Endodermal cell (in vitro differentiated cells): ENCODE measurements at regions not wholly inside any gene's neighbourhood (a gene's known extent, or its start where the extent isn't known, plus 50 kb on each side); places are given as distances from the start of the nearest gene placed in this dataset.

Source experiments
- DNase-seq: peaks from one replicate; pipeline ENCODE4 v3.0.0-alpha.2; 2017
- H3K27ac ChIP-seq: 2 replicates; pipeline ENCODE4 v1.5.1; 2013; ENCODE audit warnings: mild to moderate bottlenecking, low read depth, low read length, moderate library complexity
- H3K27me3 ChIP-seq: 2 replicates; pipeline ENCODE4 v1.6.1; 2013; ENCODE audit warnings: mild to moderate bottlenecking, low read length, moderate library complexity; ENCODE audit not compliant: insufficient read depth, control insufficient read depth, poor library complexity, severe bottlenecking
- H3K36me3 ChIP-seq: 2 replicates; pipeline ENCODE4 v1.7.0; 2013; ENCODE audit warnings: mild to moderate bottlenecking, low read length, moderate library complexity; ENCODE audit not compliant: control insufficient read depth, insufficient read depth
- H3K4me1 ChIP-seq: one replicate; pipeline ENCODE4 v1.7.0; 2013; ENCODE audit warnings: low read length; ENCODE audit not compliant: control insufficient read depth, insufficient read depth
- H3K4me3 ChIP-seq: 2 replicates; pipeline ENCODE4 v1.5.1; 2013; ENCODE audit warnings: mild to moderate bottlenecking, low read length, moderate library complexity
- H3K9ac ChIP-seq: 2 replicates; pipeline ENCODE4 v1.6.1; 2013; ENCODE audit warnings: mild to moderate bottlenecking, low read length, moderate library complexity; ENCODE audit not compliant: poor library complexity, severe bottlenecking; ENCODE audit errors: extremely low read depth
- H3K9me3 ChIP-seq: 2 replicates; pipeline ENCODE4 v1.6.1; 2013; ENCODE audit warnings: mild to moderate bottlenecking, low read length, moderate library complexity; ENCODE audit not compliant: control insufficient read depth
- H3K27ac Mint-ChIP-seq: 2 replicates; pipeline ENCODE4 v1.8.0; 2020; ENCODE audit warnings: mixed read lengths
- H3K27me3 Mint-ChIP-seq: 2 replicates; pipeline ENCODE4 v1.8.0; 2021; ENCODE audit warnings: mild to moderate bottlenecking, mixed read lengths; ENCODE audit not compliant: insufficient read depth
- H3K36me3 Mint-ChIP-seq: 2 replicates; pipeline ENCODE4 v1.8.0; 2020; ENCODE audit warnings: low read depth, mixed read lengths
- H3K4me1 Mint-ChIP-seq: 2 replicates; pipeline ENCODE4 v1.8.0; 2020; ENCODE audit warnings: mixed read lengths
- H3K4me3 Mint-ChIP-seq: 2 replicates; pipeline ENCODE4 v1.8.0; 2020; ENCODE audit warnings: mild to moderate bottlenecking, moderate library complexity, mixed read lengths
- H3K9me3 Mint-ChIP-seq: 2 replicates; pipeline ENCODE4 v1.8.0; 2020; ENCODE audit warnings: mild to moderate bottlenecking, mixed read lengths
- CTCF ChIP-seq: fragments of 200-600 bp; sonication (generic); conservative IDR thresholded peaks from 2 replicates; pipeline ENCODE4 v1.5.0; 2021; ENCODE audit warnings: antibody characterized with exemption, mild to moderate bottlenecking
- WGBS, 2 experiments: methylation state at CpG; one replicate each; pipeline versions ENCODE4 v1.1.5 to v1.1.7; 2013; ENCODE audit warnings: missing lambda C conversion rate in 2 of 2, mixed read lengths in 1 of 2; ENCODE audit not compliant: insufficient coverage in 1 of 2, insufficient read length in 1 of 2; 5-methylcytosine and 5-hydroxymethylcytosine counted together

DNA sequence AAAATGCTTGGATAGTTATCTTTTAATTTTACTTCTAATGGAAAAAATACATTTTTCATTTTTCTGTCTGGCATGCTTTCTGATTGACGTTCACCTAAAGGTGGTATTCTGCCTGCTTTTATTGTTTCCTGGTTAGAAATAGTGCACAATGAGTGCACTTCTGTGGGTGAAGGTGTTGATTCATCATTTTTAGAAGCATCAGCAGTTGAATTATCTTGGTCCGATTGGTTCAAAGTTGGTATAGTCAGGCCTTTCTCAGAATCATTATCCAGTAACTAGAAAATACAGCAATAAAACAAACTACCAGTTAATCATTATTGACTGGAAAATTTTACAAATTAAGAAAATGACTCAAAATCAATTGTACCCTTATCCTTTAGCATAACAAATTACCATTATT, 84.5 kb downstream of the STRADB start:
- no peak for TF ChIP-seq CTCF
- Mint-ChIP-seq H3K4me3 (no peak overlapping the region), H3K27me3 (no peaks in the 10 kb centered on the region), H3K36me3 (no peaks in the 10 kb centered on the region), H3K4me1 (no peaks in the 10 kb centered on the region), H3K27ac (no peak overlapping the region), H3K9me3 (peaks cover 2% of the 10 kb centered on the region)
- WGBS, 2 experiments = 87 to 92% methylated on average over 2 of the region's 2 CpGs
- Histone ChIP-seq H3K9me3 (peaks cover 10% of the 10 kb centered on the region), H3K36me3 (no peaks in the 10 kb centered on the region), H3K9ac (no peak overlapping the region), H3K4me3 (no peak overlapping the region), H3K27me3 (no peaks in the 10 kb centered on the region), H3K27ac (no peak overlapping the region), H3K4me1 (no peaks in the 10 kb centered on the region)
- DNase-seq = no peak

GRCh38 chr2:201532686-201533304, 81.3 kb downstream of the STRADB start:
- no peak for TF ChIP-seq CTCF
- peaks cover 4% of the 10 kb centered on the region for H3K27me3 Mint-ChIP-seq
- no peaks in the 10 kb centered on the region for H3K4me1 Mint-ChIP-seq
- WGBS, 2 experiments = 83 to 91% methylated on average over 2 of the region's 2 CpGs
- H3K9me3 Mint-ChIP-seq = peaks cover 14% of the 10 kb centered on the region
- H3K27me3 ChIP-seq = no peaks in the 10 kb centered on the region
- H3K27ac Mint-ChIP-seq = no peak overlapping the region
- no peak overlapping the region for H3K4me3 Mint-ChIP-seq
- H3K4me1 ChIP-seq = no peaks in the 10 kb centered on the region
- H3K9me3 ChIP-seq = peaks cover 25% of the 10 kb centered on the region
- DNase-seq = no peak
- no peak overlapping the region for H3K4me3 ChIP-seq
- no peak overlapping the region for H3K9ac ChIP-seq
- H3K36me3 Mint-ChIP-seq = no peaks in the 10 kb centered on the region
- H3K27ac ChIP-seq = no peak overlapping the region
- no peaks in the 10 kb centered on the region for H3K36me3 ChIP-seq
